ENCODE measurements at regions not wholly inside any gene's neighbourhood (a gene's known extent, or its start where the extent isn't known, plus 50 kb on each side); places are given as distances from the start of the nearest gene placed in this dataset.

GRCh38 chr21:14903172-14903865 is 161.5 kb downstream of the NRIP1 start:
- Histone ChIP-seq H3K9ac (ENCODE audit: control insufficient read depth, extremely low read depth, insufficient read depth, low read length) (no peak overlapping the region), H3K9me3 (ENCODE audit: control insufficient read depth, low read depth, low read length) (no peaks in the 10 kb centered on the region), H3K27ac (ENCODE audit: control insufficient read depth, insufficient read depth, low read length) (no peak overlapping the region), H3K27me3 (ENCODE audit: control insufficient read depth, extremely low read depth, insufficient read depth, low read length) (no peaks in the 10 kb centered on the region), H3K4me2 (ENCODE audit: control insufficient read depth, extremely low read depth, insufficient read depth, low read depth, low read length) (no peak overlapping the region), H2AFZ (ENCODE audit: control insufficient read depth, low read length) (no peak overlapping the region), H3K36me3 (ENCODE audit: control insufficient read depth in 2 of 2, extremely low read depth in 1 of 2, insufficient read depth in 2 of 2, low read length in 2 of 2) (no peaks in the 10 kb centered on the region), H3K9me1 (ENCODE audit: control insufficient read depth, extremely low read depth, insufficient read depth, low read length) (no peaks in the 10 kb centered on the region), H3K4me3 (ENCODE audit: control insufficient read depth in 2 of 3, extremely low read depth in 1 of 3, insufficient read depth in 2 of 3, low read depth in 1 of 3, low read length in 3 of 3) (no peak overlapping the region), H4K20me1 (ENCODE audit: control insufficient read depth, extremely low read depth, insufficient read depth, low read length) (no peaks in the 10 kb centered on the region), H3K79me2 (ENCODE audit: control insufficient read depth, insufficient read depth, low read length) (no peaks in the 10 kb centered on the region), H3K4me1 (ENCODE audit: control insufficient read depth, extremely low read depth, insufficient read depth, low read length) (peaks cover 22% of the 10 kb centered on the region)
- FAIRE-seq (no peak), DNase-seq (ENCODE audit: low read depth, low spot score) (no peak)
- dilution Hi-C loops (cut with MboI; ENCODE audit: extremely low pct_ligation_motif_present, low sequenced_read_pairs): no loop called here
- TF ChIP-seq CTCF (optimal IDR thresholded peaks at IDR 0.05 in 1 of 3, IDR thresholded peaks at IDR 0.05 in 1 of 3, conservative IDR thresholded peaks at IDR 0.05 in 1 of 3; ENCODE audit: extremely low read depth in 1 of 3, insufficient read depth in 2 of 3, low read length in 3 of 3): no peak
- TF ChIP-seq EZH2 (IDR thresholded peaks at IDR 0.05; ENCODE audit: low read length): no peak

- Histone ChIP-seq H3K27ac (ENCODE audit: control insufficient read depth, insufficient read depth, low read length) (no peak overlapping the region), H3K4me1 (ENCODE audit: control insufficient read depth, extremely low read depth, insufficient read depth, low read length) (peaks cover 22% of the 10 kb centered on the region), H3K9me1 (ENCODE audit: control insufficient read depth, extremely low read depth, insufficient read depth, low read length) (no peaks in the 10 kb centered on the region), H3K4me2 (ENCODE audit: control insufficient read depth, extremely low read depth, insufficient read depth, low read depth, low read length) (no peak overlapping the region), H4K20me1 (ENCODE audit: control insufficient read depth, extremely low read depth, insufficient read depth, low read length) (no peaks in the 10 kb centered on the region), H3K79me2 (ENCODE audit: control insufficient read depth, insufficient read depth, low read length) (no peaks in the 10 kb centered on the region), H3K4me3 (ENCODE audit: control insufficient read depth in 2 of 3, extremely low read depth in 1 of 3, insufficient read depth in 2 of 3, low read depth in 1 of 3, low read length in 3 of 3) (no peak overlapping the region), H3K9ac (ENCODE audit: control insufficient read depth, extremely low read depth, insufficient read depth, low read length) (no peak overlapping the region), H3K9me3 (ENCODE audit: control insufficient read depth, low read depth, low read length) (no peaks in the 10 kb centered on the region), H3K36me3 (ENCODE audit: control insufficient read depth in 2 of 2, extremely low read depth in 1 of 2, insufficient read depth in 2 of 2, low read length in 2 of 2) (no peaks in the 10 kb centered on the region), H2AFZ (ENCODE audit: control insufficient read depth, low read length) (no peak overlapping the region), H3K27me3 (ENCODE audit: control insufficient read depth, extremely low read depth, insufficient read depth, low read length) (no peaks in the 10 kb centered on the region)
- TF ChIP-seq EZH2 (IDR thresholded peaks at IDR 0.05; ENCODE audit: low read length) (no peak), CTCF (optimal IDR thresholded peaks at IDR 0.05 in 1 of 3, IDR thresholded peaks at IDR 0.05 in 1 of 3, conservative IDR thresholded peaks at IDR 0.05 in 1 of 3; ENCODE audit: extremely low read depth in 1 of 3, insufficient read depth in 2 of 3, low read length in 3 of 3) (no peak)
- dilution Hi-C loops (cut with MboI; ENCODE audit: extremely low pct_ligation_motif_present, low sequenced_read_pairs): no loop called here
- peak; percentile 94 for FAIRE-seq
- DNase-seq (ENCODE audit: low read depth, low spot score): peak; percentile 67
These were observed 163.3 kb downstream of the NRIP1 start for GRCh38 chr21:14901482-14901958.
